ENCODE measurements at regions not wholly inside any gene's neighbourhood (a gene's known extent, or its start where the extent isn't known, plus 50 kb on each side); places are given as distances from the start of the nearest gene placed in this dataset.

GRCh38 chr7:96861-97260 lies 95.5 kb upstream of the FAM20C start:
- Mint-ChIP-seq H3K4me1 (peaks cover 25% of the 10 kb centered on the region), H3K9me3 (peaks cover 0 to 24% (median 9%) of the 10 kb centered on the region in 7 donors), H3K36me3 (peaks cover 0 to 6% of the 10 kb centered on the region in 2 donors), H3K27me3 (ENCODE audit: low read depth in 3 of 3) (peaks cover 0 to 3% (median 2%) of the 10 kb centered on the region in 3 donors), H3K4me3 (no peak overlapping the region), H3K27ac (no peak overlapping the region)
- Histone ChIP-seq H3K79me2 (ENCODE audit: insufficient read depth, low read length) (no peaks in the 10 kb centered on the region), H3K9me3 (replicated peaks in 1 of 2; ENCODE audit: control insufficient read depth in 1 of 2, insufficient read depth in 1 of 2, low read length in 2 of 2) (peaks cover 0 to 5% of the 10 kb centered on the region in 2 donors), H3K4me2 (replicated peaks; ENCODE audit: extremely low read depth, low read length, poor library complexity, severe bottlenecking) (no peak overlapping the region), H3K27ac (ENCODE audit: low read depth in 1 of 2, low read length in 2 of 2) (no peak overlapping the region), H3K4me3 (replicated peaks in 1 of 3; ENCODE audit: low read depth in 2 of 3, low read length in 3 of 3) (no peak overlapping the region), H3K9ac (ENCODE audit: insufficient read depth, low read length, poor library complexity, severe bottlenecking) (no peak overlapping the region), H3K36me3 (replicated peaks in 1 of 2; ENCODE audit: control insufficient read depth in 1 of 2, insufficient read depth in 2 of 2, low read length in 2 of 2) (no peaks in the 10 kb centered on the region), H2AFZ (ENCODE audit: insufficient read depth, low read depth, low read length, poor library complexity, severe bottlenecking) (no peak overlapping the region), H3K27me3 (ENCODE audit: control insufficient read depth in 2 of 2, insufficient read depth in 2 of 2, low read length in 2 of 2) (no peaks in the 10 kb centered on the region), H3K4me1 (ENCODE audit: control insufficient read depth in 1 of 2, insufficient read depth in 2 of 2, low read length in 2 of 2) (peaks cover 9 to 20% of the 10 kb centered on the region in 2 donors), H4K20me1 (ENCODE audit: insufficient read depth, low read length) (no peaks in the 10 kb centered on the region)
- no peak for DNase-seq
- 83% methylated on average over 4 of the region's 6 CpGs for WGBS (ENCODE audit: insufficient coverage)
- intact Hi-C loops (cut with micrococcal nuclease): no loop called here
- TF ChIP-seq CTCF (IDR thresholded peaks at IDR 0.05): no peak

- no CpG with 5 or more reads among the region's 3 CpGs for WGBS (ENCODE audit: insufficient coverage)
- H3K27me3 ChIP-seq (ENCODE audit: control insufficient read depth in 2 of 2, insufficient read depth in 2 of 2, low read length in 2 of 2): no peaks in the 10 kb centered on the region
These were observed 95.0 kb upstream of the FAM20C start for GRCh38 chr7:97310-97841.

More at GRCh38 chr7:97310-97841, 95.0 kb upstream of the FAM20C start:
- H3K4me1 Mint-ChIP-seq: peaks cover 28% of the 10 kb centered on the region
- Histone ChIP-seq H3K9me3 (replicated peaks in 1 of 2; ENCODE audit: control insufficient read depth in 1 of 2, insufficient read depth in 1 of 2, low read length in 2 of 2) (peaks cover 0 to 7% of the 10 kb centered on the region in 2 donors), H3K36me3 (replicated peaks in 1 of 2; ENCODE audit: control insufficient read depth in 1 of 2, insufficient read depth in 2 of 2, low read length in 2 of 2) (no peaks in the 10 kb centered on the region), H3K4me3 (replicated peaks in 1 of 3; ENCODE audit: low read depth in 2 of 3, low read length in 3 of 3) (no peak overlapping the region), H3K79me2 (ENCODE audit: insufficient read depth, low read length) (no peaks in the 10 kb centered on the region), H3K9ac (ENCODE audit: insufficient read depth, low read length, poor library complexity, severe bottlenecking) (no peak overlapping the region), H3K4me2 (replicated peaks; ENCODE audit: extremely low read depth, low read length, poor library complexity, severe bottlenecking) (no peak overlapping the region), H3K27ac (ENCODE audit: low read depth in 1 of 2, low read length in 2 of 2) (no peak overlapping the region), H4K20me1 (ENCODE audit: insufficient read depth, low read length) (no peaks in the 10 kb centered on the region), H2AFZ (ENCODE audit: insufficient read depth, low read depth, low read length, poor library complexity, severe bottlenecking) (no peak overlapping the region), H3K4me1 (ENCODE audit: control insufficient read depth in 1 of 2, insufficient read depth in 2 of 2, low read length in 2 of 2) (peaks cover 14 to 20% of the 10 kb centered on the region in 2 donors)
- H3K36me3 Mint-ChIP-seq: peaks cover 0 to 6% of the 10 kb centered on the region in 2 donors
- DNase-seq: no peak
- intact Hi-C loops (cut with micrococcal nuclease): no loop called here
- H3K4me3 Mint-ChIP-seq: no peak overlapping the region
- H3K9me3 Mint-ChIP-seq: peaks cover 0 to 29% (median 10%) of the 10 kb centered on the region in 7 donors
- no peak for TF ChIP-seq CTCF (IDR thresholded peaks at IDR 0.05)
- H3K27me3 Mint-ChIP-seq (ENCODE audit: low read depth in 3 of 3): peaks cover 0 to 5% (median 2%) of the 10 kb centered on the region in 3 donors
- no peak overlapping the region for H3K27ac Mint-ChIP-seq

Measured in CD14-positive monocyte (primary cell).